ENCODE measurements at regions not wholly inside any gene's neighbourhood (a gene's known extent, or its start where the extent isn't known, plus 50 kb on each side); places are given as distances from the start of the nearest gene placed in this dataset.
"Not testable (repeated sequence)": the region's sequence is repeated elsewhere in the genome, so short reads cannot be mapped to it uniquely, and the experiment has no call there.

- no peaks in the 10 kb centered on the region for H3K4me1 ChIP-seq (ENCODE audit: control insufficient read depth, insufficient read depth, low read length)
- no peak overlapping the region for H3K9ac ChIP-seq (ENCODE audit: low read length)
- no peak overlapping the region for H3K4me3 ChIP-seq (ENCODE audit: low read depth, low read length)
- peaks cover 33% of the 10 kb centered on the region; the same call in 1 of the 2 replicates for H3K9me3 ChIP-seq (ENCODE audit: control insufficient read depth, insufficient read depth, low read depth, low read length)
- no peaks in the 10 kb centered on the region for H3K36me3 ChIP-seq (ENCODE audit: control insufficient read depth, insufficient read depth, low read length)
- no peak overlapping the region for H3K27ac ChIP-seq (ENCODE audit: low read depth, low read length)
- no peaks in the 10 kb centered on the region for H3K27me3 ChIP-seq (ENCODE audit: control insufficient read depth, insufficient read depth, low read length)
These were observed 175.3 kb downstream of the TMEM121 start for GRCh38 chr14:105701456-105702274.

- no peaks in the 10 kb centered on the region for H3K4me1 ChIP-seq (ENCODE audit: control insufficient read depth, insufficient read depth, low read length)
- H3K36me3 ChIP-seq (ENCODE audit: control insufficient read depth, insufficient read depth, low read length) = no peaks in the 10 kb centered on the region
- H3K9ac ChIP-seq (ENCODE audit: low read length) = no peak overlapping the region
- H3K9me3 ChIP-seq (ENCODE audit: control insufficient read depth, insufficient read depth, low read depth, low read length) = peaks cover 37% of the 10 kb centered on the region; the same call in 1 of the 2 replicates
- no peaks in the 10 kb centered on the region for H3K27me3 ChIP-seq (ENCODE audit: control insufficient read depth, insufficient read depth, low read length)
- H3K4me3 ChIP-seq (ENCODE audit: low read depth, low read length) = no peak overlapping the region
- H3K27ac ChIP-seq (ENCODE audit: low read depth, low read length) = no peak overlapping the region
These were observed 176.0 kb downstream of the TMEM121 start for GRCh38 chr14:105702275-105702817.

- not testable (repeated sequence) for H3K4me1 ChIP-seq (ENCODE audit: control insufficient read depth, insufficient read depth, low read length); H3K27me3 ChIP-seq (ENCODE audit: control insufficient read depth, insufficient read depth, low read length); H3K9ac ChIP-seq (ENCODE audit: low read length); H3K36me3 ChIP-seq (ENCODE audit: control insufficient read depth, insufficient read depth, low read length); H3K4me3 ChIP-seq (ENCODE audit: low read depth, low read length); H3K27ac ChIP-seq (ENCODE audit: low read depth, low read length)
- H3K9me3 ChIP-seq (ENCODE audit: control insufficient read depth, insufficient read depth, low read depth, low read length) = peaks cover 40% of the 10 kb centered on the region; the same call in 1 of the 2 replicates
These were observed 176.8 kb downstream of the TMEM121 start for GRCh38 chr14:105703044-105703665.

GRCh38 chr14:105704091-105704490, 177.7 kb downstream of the TMEM121 start:
- H3K36me3 ChIP-seq (ENCODE audit: control insufficient read depth, insufficient read depth, low read length); H3K9ac ChIP-seq (ENCODE audit: low read length); H3K4me3 ChIP-seq (ENCODE audit: low read depth, low read length); H3K27me3 ChIP-seq (ENCODE audit: control insufficient read depth, insufficient read depth, low read length); H3K27ac ChIP-seq (ENCODE audit: low read depth, low read length); H3K4me1 ChIP-seq (ENCODE audit: control insufficient read depth, insufficient read depth, low read length): not testable (repeated sequence)
- H3K9me3 ChIP-seq (ENCODE audit: control insufficient read depth, insufficient read depth, low read depth, low read length) = peaks cover 46% of the 10 kb centered on the region; the same call in 1 of the 2 replicates

GRCh38 chr14:105704492-105704891, 178.1 kb downstream of the TMEM121 start:
- not testable (repeated sequence) for H3K4me1 ChIP-seq (ENCODE audit: control insufficient read depth, insufficient read depth, low read length); H3K27me3 ChIP-seq (ENCODE audit: control insufficient read depth, insufficient read depth, low read length); H3K36me3 ChIP-seq (ENCODE audit: control insufficient read depth, insufficient read depth, low read length); H3K9ac ChIP-seq (ENCODE audit: low read length); H3K27ac ChIP-seq (ENCODE audit: low read depth, low read length); H3K4me3 ChIP-seq (ENCODE audit: low read depth, low read length)
- H3K9me3 ChIP-seq (ENCODE audit: control insufficient read depth, insufficient read depth, low read depth, low read length) = peaks cover 49% of the 10 kb centered on the region; the same call in 1 of the 2 replicates

- not testable (repeated sequence) for H3K9ac ChIP-seq (ENCODE audit: low read length); H3K27me3 ChIP-seq (ENCODE audit: control insufficient read depth, insufficient read depth, low read length); H3K4me1 ChIP-seq (ENCODE audit: control insufficient read depth, insufficient read depth, low read length); H3K27ac ChIP-seq (ENCODE audit: low read depth, low read length); H3K4me3 ChIP-seq (ENCODE audit: low read depth, low read length); H3K36me3 ChIP-seq (ENCODE audit: control insufficient read depth, insufficient read depth, low read length)
- peaks cover 54% of the 10 kb centered on the region; the same call in 1 of the 2 replicates for H3K9me3 ChIP-seq (ENCODE audit: control insufficient read depth, insufficient read depth, low read depth, low read length)
These were observed 179.1 kb downstream of the TMEM121 start for GRCh38 chr14:105705512-105705861.

- not testable (repeated sequence) for H3K27ac ChIP-seq (ENCODE audit: low read depth, low read length); H3K27me3 ChIP-seq (ENCODE audit: control insufficient read depth, insufficient read depth, low read length); H3K36me3 ChIP-seq (ENCODE audit: control insufficient read depth, insufficient read depth, low read length); H3K4me1 ChIP-seq (ENCODE audit: control insufficient read depth, insufficient read depth, low read length); H3K4me3 ChIP-seq (ENCODE audit: low read depth, low read length); H3K9ac ChIP-seq (ENCODE audit: low read length)
- H3K9me3 ChIP-seq (ENCODE audit: control insufficient read depth, insufficient read depth, low read depth, low read length) = peaks cover 53% of the 10 kb centered on the region; the same call in 1 of the 2 replicates
These were observed 179.7 kb downstream of the TMEM121 start for GRCh38 chr14:105705862-105706700.

GRCh38 chr14:105706701-105707019, 180.3 kb downstream of the TMEM121 start:
- peaks cover 52% of the 10 kb centered on the region; the same call in 1 of the 2 replicates for H3K9me3 ChIP-seq (ENCODE audit: control insufficient read depth, insufficient read depth, low read depth, low read length)
- H3K27me3 ChIP-seq (ENCODE audit: control insufficient read depth, insufficient read depth, low read length); H3K36me3 ChIP-seq (ENCODE audit: control insufficient read depth, insufficient read depth, low read length); H3K4me3 ChIP-seq (ENCODE audit: low read depth, low read length); H3K9ac ChIP-seq (ENCODE audit: low read length); H3K4me1 ChIP-seq (ENCODE audit: control insufficient read depth, insufficient read depth, low read length); H3K27ac ChIP-seq (ENCODE audit: low read depth, low read length): not testable (repeated sequence)

GRCh38 chr14:105707099-105707498, 180.7 kb downstream of the TMEM121 start:
- not testable (repeated sequence) for H3K9ac ChIP-seq (ENCODE audit: low read length); H3K4me1 ChIP-seq (ENCODE audit: control insufficient read depth, insufficient read depth, low read length); H3K27ac ChIP-seq (ENCODE audit: low read depth, low read length); H3K27me3 ChIP-seq (ENCODE audit: control insufficient read depth, insufficient read depth, low read length); H3K4me3 ChIP-seq (ENCODE audit: low read depth, low read length); H3K36me3 ChIP-seq (ENCODE audit: control insufficient read depth, insufficient read depth, low read length)
- H3K9me3 ChIP-seq (ENCODE audit: control insufficient read depth, insufficient read depth, low read depth, low read length) = peaks cover 52% of the 10 kb centered on the region; the same call in 1 of the 2 replicates

GRCh38 chr14:105707723-105708151, 181.4 kb downstream of the TMEM121 start:
- not testable (repeated sequence) for H3K4me3 ChIP-seq (ENCODE audit: low read depth, low read length); H3K27ac ChIP-seq (ENCODE audit: low read depth, low read length); H3K4me1 ChIP-seq (ENCODE audit: control insufficient read depth, insufficient read depth, low read length); H3K36me3 ChIP-seq (ENCODE audit: control insufficient read depth, insufficient read depth, low read length); H3K27me3 ChIP-seq (ENCODE audit: control insufficient read depth, insufficient read depth, low read length); H3K9ac ChIP-seq (ENCODE audit: low read length)
- peaks cover 51% of the 10 kb centered on the region; the same call in 1 of the 2 replicates for H3K9me3 ChIP-seq (ENCODE audit: control insufficient read depth, insufficient read depth, low read depth, low read length)

All from HUES6 (cell line).